HG02852 (cell line): ENCODE measurements at regions not wholly inside any gene's neighbourhood (a gene's known extent, or its start where the extent isn't known, plus 50 kb on each side); places are given as distances from the start of the nearest gene placed in this dataset.

ENCODE experiments used
- ATAC-seq: cut with Tn5 transposase; IDR thresholded peaks from one replicate; pipeline ENCODE4 v1.9.1; 2021; ENCODE audit warnings: mild to moderate bottlenecking, moderate library complexity; ENCODE audit not compliant: unreplicated experiment

DNA sequence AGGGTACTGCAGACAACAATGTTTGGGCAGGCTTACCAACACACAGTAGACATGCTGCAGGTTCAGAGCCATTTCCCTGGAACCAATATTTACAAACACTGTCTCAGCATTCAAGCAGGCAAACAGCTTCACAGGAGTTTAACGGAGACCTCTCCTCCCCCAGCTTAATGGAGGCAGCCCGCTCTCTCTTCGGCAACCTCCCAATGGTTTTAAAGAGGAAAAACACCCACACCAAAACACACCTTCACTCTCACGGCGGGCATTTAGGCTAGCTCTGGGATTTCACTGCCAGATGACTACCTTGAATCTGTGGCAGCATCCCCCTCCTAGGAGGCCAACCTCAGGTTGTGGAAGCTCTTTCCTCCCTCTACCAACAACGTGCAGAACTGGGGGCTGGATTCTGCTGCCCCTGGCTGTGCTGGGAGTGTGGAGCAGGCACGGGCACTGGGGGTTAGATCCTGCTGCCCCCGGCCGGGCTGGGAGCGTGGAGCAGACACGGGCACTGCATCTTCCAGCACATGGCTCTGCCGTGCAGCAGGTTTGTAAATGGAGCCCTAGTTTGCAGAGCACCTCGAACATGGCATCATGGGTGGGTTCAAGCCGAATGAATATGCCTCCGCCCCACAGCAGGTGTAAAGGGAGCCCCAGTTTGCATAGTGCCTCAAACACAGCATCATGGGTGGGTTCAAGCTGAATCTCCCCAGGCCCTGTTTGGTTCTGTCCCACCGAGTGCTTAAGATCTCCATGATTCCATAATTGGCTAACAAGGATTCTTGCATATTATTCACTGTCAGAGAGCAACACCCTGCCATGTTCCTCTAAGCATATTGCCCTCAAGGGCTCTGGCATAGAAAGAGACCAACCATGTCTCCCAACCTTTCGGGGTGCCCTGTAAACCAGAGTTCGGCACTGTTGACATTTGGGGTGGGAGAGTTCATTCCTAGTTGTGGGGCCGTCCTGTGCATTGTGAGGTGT lies 86.4 kb downstream of the RBFOX3 start:
- no peak for ATAC-seq

DNA sequence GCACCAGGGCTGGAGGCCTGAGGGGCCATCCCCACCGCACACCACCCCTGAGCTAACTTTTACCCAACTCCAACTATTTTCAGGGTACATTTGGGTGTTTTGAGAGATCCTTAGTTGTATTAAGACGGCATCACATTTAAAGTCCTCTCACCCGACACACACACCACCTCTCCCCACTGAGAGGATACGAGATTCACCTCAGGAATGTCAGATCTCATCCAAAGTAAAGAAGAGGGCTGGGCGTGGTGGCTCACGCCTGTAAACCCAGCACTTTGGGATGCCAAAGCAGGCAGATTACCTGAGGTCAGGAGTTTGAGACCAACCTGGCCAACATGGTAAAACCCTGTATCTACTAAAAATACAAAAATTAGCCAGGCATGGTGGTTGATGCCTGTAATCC lies 88.4 kb downstream of the RBFOX3 start:
- no peak for ATAC-seq

DNA sequence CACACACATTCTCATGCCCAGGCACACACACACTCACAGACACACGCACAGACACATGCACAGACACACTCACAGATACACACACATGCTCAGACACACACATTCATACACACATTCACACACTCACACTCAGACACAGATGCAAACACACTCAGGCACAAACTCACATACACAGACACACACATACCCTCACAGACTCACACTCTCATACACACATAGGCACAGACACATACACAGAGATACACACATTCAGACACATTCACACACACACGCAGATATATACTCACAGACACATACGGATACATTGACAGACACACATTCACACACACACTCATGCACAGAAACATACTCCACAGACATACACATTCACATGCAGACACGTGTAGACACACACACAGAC lies 89.6 kb downstream of the RBFOX3 start:
- no peak for ATAC-seq

DNA sequence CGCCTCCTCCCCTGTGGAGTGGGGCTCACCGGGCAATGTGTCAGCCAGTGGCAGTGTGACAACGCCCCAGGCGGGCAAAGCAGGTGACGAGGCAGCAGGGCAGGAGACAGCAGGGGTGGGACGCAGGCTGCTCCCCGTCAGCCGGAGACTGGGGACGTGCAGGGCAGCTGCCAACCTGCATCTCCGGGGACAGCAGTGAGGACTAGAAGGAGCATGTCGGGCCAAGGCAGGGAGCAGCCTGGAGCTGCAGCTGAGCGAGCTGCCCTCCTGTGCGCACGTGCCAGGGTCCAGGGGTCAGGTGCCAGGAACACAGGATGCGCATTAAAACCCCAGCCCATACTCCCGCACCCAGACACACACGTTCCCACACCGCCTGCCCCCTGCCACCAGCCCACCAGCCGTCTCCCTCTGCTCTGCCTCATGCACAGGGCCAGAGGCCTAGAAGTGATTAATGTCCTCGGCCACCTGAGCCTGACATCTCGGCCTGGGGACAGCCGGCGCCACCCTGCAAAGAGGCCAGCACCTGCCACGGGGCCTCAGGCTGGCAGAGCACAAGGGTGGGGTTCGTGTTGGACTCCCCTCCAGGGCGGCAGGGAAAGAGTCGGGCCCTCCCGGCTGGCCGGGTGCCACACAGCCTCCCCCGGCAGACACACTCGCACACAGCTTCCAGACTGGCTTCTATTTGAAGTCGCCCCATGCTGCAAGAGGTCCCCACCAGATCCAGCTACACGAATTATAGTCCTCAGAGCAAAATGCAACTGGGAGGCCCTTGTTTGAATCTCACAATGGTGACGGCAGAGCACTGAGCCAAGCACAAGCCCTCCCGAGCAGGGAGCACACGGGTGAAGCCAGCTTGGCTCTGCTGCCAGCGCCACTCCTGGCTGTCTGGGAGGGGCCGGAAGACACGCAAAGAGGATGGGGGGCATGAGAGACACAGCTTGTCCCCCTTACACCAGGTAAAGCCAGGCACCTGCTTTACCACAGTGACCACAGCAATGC lies 90.4 kb downstream of the RBFOX3 start:
- ATAC-seq = no peak

DNA sequence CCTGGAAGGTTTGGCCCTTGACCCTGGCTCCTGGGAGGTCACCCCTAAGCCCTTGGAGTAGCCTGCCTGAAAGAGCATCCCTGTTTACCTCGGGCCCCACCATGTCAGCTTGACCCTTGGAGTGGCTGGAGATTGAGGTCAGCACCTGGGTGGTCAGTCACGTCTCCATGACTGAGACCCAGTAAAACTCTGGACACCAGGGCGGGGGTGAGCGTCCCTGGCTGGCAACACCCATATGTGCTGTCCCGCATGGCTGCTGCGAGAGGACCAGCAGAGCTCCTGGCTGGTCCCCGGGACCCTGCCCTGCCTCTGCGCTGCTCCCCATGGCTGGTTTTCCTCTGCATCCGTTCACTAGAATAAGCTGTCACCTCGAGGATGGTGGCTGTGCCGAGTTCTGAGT lies 91.2 kb downstream of the RBFOX3 start:
- no peak for ATAC-seq

DNA sequence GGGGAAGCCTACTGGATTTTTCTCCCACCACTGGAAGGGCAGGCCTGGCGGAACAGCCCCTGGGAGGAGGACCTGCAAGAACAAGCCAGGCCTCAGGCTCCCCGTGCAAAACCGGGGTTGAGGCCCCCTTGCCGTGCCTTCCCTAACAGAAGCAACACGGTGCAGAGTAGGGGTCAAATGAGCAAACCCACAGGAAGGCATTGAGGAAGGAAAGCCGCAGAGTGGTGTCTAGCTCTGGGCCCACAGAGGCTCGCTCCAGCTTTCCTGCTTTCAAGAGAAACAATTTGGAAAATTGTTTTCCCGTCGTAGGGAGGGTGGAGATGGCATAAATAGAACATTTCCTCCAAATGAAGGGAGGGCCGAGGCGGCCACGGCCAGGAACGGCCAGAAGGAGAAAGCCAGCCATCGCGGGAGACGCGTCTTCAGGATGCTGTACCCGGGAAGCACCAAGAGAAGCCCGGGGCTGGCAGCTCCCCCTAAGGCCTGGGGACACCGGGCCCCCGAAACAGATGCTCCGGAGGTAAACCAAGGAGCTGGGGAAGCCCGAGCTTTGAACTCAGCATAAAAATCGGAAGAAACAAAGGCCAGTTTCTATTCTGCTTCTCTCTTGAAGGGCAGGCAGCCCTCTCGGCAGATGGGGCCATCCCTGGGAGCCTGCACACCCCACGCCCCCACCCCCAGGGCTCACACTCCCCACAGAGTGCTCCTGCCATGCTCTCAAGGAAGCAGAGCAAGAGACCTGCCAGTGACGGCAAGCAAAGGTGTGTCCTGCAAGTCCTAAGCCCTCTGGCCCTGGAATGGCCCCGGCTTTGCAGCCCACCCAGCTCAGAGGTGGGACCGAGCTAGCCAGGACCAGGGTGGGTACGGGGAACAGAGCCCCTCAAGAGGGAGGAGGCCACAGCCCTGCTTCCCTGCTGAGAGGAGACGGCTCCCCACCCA lies 92.0 kb downstream of the RBFOX3 start:
- ATAC-seq = no peak

DNA sequence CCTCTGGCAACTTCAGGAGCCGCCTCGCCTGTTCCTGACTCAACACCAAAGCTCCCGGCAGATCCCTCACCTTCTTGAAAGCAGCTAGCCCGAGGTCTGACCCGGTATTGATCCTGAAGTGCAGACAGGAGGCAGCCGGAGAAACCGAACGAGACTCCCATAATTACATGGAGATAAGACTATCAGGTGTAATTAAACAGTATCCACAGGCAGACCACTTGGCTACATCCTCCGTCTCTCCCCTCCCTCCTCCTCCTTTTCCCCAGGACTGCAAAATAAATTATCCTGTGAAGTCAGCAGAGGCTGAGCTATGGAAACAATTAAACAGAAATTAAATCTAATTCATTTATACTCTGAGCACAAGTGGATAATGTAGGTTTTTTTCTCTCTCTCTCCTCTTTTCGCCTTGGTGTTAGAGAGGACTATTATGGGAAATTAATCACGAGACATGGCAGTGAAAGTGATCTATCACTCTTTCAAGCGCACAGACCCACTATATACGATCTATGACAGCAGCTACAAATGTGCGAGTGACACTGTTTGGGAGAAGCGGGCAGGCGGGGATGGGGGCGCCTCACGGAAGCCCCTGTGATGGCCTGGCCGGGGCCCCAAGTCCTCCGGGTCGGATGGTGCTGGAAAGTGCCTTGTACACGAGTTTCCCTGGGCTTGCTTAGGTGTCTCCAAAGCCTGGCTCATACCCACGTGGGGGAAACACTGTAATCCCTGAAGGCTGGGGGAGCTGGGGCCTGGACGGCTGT lies 92.8 kb downstream of the RBFOX3 start:
- ATAC-seq = no peak

DNA sequence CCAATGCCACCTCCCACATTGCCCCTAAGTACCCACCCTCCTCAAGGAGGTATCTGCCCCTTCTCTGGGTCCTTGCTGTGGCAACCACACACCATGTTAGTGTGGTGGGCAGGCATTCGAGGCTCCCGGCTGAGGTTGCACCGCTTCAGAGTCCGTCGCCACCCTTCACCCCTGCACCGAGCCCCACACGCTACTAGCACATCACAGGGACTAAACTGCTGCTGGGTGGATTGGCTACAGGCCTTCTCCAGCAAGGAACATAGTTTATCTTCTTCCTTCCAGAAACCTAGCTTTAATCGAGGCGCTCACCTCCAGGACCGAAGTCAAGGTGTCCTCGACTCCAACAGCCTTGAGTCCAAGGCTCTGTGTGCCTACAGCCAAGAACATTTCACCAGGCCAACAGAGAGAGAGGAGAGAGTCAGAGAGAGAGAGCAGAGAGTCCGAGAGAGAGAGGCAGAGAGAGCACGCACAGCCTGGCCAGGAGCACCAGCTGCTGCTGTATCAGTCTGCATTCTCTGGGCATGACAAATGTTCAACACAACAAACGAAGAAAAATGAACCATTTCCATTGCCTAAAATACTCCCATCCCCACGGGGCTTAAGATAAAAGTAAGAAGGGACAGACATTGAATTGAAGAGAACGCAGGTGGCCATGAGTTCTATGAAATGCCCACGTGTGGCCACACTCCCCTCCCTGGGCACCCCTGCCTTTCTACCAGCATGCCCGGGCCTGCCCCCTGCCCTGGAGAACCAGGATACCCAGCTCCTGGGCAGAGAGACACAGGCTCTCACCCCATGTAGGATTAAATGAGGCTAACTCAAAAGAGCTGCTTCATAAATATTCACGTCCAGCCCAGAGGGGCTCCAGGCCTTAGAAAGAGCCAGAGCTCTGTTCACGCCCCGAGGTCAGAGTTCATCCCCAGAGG lies 94.9 kb downstream of the RBFOX3 start:
- ATAC-seq = no peak

DNA sequence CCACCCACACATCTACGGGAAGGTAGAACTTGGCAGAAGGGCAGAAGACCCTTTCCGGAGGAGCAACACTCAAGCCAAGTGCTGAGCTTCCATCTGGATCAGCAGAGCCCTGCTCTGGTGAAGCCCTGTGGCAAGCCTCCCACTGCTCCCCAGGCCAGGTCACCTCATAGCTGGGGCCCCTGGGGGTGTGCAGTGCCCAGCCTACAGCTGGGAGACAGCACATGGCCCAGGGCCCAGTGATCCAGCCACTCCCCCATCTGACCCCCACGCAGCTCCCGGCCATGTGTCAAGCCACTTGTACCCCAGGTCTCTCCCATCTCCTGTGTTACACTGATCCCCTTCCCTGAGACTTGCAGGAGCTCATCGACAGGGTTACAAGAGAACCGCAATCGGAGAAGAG lies 95.7 kb downstream of the RBFOX3 start:
- ATAC-seq = no peak

DNA sequence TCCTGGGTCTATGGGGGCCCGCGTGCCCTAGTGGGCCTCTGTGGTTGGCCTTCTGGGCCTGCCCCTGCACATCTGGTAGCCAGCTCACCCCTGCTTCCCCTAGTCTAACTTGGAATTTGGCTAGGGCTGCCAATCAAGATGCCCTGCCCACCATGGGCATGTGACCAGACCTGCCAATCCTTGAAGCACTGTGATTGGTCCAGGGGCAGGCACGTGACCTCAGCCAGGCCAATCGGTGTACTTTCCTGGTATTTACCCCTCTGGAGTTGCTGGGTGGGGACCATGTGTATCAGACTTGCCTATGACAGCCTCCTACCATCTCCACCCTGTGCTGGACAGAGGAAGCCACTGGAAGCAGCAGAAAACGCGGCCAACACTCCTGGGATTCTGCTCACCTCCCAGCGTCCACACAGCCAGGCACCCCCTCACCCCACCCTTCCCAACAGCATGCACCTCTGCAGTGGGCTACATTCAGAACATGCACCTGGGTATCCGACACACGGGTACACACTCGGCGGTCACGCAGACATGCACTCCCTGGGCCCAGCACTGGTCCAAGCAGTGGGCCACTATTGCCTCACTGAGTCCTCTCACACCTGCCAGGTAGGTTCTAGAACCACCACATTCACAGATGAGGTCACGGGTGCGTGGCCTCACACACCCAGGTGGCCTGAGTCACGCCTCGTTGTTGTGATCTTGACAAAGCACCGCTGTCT lies 96.9 kb downstream of the RBFOX3 start:
- ATAC-seq = no peak

DNA sequence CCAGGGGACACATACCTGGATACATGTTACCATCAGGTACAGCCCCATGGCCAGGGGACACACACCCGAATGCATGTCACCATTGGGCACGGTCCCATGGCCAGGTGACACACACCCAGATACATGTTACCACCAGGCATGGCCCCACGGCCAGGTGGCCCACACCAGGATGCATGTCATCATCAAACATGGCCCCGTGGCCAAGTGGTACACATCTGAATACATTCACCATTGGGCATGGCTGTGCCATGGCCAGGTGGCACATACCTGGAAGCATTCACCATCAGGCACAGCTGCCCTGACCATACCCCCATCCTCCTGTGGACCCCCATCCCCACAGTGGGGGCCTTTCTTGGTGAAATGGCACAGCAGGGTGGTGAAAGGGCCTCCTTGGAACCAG lies 97.6 kb downstream of the RBFOX3 start:
- ATAC-seq = no peak

DNA sequence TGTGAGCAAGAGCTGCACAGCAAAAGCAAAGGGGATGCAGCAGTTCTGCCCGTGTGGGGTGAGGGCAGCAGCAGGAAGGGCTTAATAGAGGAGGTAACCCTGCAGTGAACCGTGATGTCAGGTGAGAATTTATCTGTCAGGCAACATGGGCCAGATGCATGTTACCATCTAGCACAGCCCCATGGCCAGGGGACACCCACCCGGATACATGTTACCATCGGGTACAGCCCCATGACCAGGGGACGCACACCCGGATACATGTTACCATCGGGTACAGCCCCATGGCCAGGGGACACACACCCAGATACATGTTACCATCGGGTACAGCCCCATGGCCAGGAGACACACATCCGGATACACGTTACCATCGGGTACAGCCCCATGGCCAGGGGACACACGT lies 99.4 kb downstream of the RBFOX3 start:
- no peak for ATAC-seq

DNA sequence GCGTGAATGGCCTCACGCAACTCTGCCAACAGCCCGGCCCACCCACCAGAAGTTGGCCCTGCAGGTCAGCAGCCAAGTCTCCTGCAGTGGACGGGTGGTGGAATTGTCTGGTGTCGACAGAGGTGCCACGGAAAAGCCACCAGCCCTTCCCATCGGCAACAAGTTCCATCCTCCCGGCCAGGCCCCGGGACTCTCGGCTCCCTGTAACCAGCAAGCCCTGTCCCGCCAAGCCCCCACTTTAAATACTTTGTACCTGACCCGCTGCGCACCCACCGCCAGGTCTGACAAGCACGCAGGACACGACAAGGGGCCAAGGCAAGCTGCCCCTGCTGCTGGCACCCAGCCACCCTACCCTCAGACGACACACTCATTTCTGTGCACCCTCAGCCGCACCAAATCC lies 100.8 kb downstream of the RBFOX3 start:
- ATAC-seq = no peak

DNA sequence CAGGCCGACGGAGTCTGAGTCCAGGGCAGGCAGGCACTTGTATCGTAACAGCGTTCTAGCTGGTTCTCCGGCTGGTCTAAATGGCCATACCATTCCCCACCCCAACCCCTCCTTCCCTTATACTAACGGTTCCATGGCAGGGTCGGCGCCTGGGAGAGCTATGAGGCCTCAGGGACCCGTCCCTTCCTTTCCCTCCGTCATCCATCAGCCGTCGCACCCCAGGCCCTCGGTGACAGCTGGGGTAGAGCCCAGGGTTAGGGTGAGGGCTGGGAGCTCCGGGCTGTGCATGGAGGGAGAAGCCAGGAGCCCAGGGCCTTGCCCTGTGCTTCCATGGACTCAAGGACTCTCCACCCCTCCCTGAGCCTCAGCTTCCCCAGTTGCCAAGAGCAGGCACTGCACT lies 101.4 kb downstream of the RBFOX3 start:
- ATAC-seq = no peak

DNA sequence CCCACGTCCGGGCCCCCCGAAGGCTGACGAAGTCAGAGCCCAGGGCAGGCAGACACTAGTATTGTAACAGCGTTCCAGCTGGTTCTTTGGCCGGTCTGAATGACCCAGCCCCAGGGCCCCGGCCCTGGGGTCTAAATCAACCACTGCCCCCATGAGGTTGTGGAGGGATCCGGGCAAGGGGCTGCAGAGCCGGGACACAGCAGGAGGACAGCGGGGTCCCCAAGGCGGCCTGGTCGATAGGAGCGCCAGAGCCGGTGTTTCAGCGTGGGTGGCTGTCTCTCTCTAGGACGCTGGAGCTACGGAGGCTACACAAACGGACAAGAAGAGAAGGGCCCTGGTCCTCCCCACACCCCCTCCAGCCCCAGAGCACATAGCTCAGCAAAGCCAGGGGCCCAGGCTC lies 101.8 kb downstream of the RBFOX3 start:
- no peak for ATAC-seq

DNA sequence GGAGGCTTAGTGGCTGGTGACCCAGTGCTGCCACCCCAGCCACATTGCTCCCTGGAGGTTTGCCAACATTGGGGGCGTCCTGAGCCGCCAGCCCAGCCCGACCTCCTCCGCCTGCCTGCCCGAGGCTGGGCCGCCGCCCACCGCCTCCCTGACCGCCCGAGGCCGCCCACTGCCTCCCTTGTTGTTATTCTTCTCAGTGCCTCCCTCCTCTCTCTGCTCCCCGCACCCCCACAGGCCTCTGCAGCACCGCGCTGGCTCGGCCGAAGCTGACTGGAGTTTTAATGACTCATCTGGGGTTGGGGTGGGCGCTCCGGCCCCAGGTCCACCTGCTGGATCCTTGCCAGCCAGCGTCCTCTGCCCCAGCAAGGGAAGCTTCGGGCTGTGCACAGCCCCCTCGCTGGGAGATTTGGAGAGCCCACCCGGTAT lies 102.5 kb downstream of the RBFOX3 start:
- no peak for ATAC-seq

DNA sequence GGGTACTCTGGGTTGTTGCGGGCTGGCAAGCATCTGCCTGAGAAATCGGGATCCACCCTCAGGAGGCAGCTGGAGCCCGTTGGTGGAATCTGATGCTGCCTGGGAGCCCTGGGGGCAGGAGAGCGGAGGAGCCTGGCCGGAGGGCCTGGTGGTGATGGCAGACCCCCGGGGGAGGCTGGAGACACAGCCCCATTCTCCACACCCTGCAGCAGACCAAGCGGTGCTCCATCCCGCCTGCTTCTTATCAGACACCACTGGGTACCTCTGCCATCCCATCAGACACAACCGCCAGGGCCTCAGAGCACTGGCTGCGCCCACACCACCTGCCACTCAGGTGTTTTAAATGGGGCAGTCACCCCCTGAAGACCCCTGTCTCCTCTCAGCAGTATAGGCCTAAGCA lies 103.9 kb downstream of the RBFOX3 start:
- no peak for ATAC-seq
